ENCODE measurements at regions not wholly inside any gene's neighbourhood (a gene's known extent, or its start where the extent isn't known, plus 50 kb on each side); places are given as distances from the start of the nearest gene placed in this dataset.
A peak's percentile ranks its signal among the peaks of the same experiment; 100 is the strongest.
"Not testable (repeated sequence)": the region's sequence is repeated elsewhere in the genome, so short reads cannot be mapped to it uniquely, and the experiment has no call there.

DNA sequence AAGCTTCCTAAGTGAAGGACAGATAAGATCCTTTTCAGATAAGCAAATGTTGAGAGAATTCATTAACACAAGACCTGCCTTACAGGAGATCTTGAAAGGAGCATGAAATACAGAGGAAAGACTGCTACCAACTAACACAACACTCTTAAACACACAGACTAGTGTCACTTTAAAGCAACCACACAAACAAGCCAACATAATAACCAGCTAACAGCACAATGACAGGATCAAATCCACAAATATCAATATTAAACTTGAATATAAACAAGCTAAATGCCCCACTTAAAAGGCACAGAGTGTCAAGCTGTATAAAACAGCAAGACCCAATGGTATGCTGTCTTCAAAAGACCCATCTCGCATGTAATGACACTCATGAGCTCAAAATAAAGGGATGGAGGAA lies 70.8 kb upstream of the HMGXB4 start:
- no peak for DNase-seq

DNA sequence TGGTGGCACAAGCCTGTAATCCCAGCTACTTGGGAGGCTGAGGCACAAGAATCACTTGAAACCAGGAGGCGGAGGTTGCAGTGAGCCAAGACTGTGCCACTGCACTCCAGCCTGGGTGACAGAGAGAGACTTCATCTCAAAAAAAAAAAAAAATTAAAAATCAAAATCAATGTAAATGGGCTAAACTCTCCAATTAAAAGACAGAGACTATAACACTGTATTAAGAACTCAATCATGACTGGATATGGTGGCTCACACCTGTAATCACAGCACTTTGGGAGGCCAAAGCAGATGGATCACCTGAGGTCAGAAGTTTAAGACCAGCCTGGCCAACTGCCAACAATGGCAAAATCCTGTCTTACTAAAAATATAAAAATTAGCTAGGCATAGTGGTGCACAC lies 68.4 kb upstream of the HMGXB4 start:
- DNase-seq = not testable (repeated sequence)

GRCh38 chr22:35189559-35189958 lies 67.7 kb upstream of the HMGXB4 start:
- no peak for DNase-seq

- DNase-seq = no peak
These were observed 65.9 kb upstream of the HMGXB4 start for GRCh38 chr22:35191412-35191811.

DNA sequence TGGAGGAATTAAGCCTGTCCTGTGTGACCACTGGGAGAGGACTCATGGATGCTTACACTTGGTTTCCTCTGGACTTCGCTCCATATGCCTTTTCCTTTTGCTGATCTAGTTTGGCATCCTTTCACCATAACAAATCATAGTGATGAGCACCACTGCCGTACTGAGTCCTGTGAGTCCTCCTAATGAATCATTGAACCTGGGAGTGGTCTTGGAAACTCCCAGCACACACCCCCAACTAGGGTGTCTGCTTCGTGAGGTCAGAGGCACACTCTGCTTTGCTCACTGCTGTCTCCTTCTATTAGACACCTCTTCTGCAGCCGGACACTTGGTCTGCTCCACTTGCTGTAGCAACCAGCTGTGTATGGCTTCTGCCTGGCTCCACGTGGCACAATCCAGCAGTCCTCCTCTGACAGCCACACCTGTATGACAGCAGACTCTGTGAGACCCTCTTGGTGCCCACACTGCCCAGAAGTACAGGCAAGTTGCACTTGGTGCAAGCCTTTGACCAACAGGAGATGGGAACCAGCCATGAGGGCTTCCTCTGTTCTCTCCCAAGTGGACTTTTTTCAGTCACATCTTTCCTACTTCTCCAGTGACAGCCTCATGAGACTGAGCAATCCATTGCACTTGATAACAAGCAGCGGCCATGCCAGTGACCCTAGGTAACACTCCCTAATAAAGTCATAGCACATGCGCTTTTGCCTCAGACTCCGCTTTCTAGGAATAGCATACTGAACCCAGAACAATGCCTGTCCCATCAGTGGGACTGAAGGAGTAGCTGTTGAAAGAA lies 65.0 kb upstream of the HMGXB4 start:
- peak in 2 of 3 donors; percentile 5 to 22 for DNase-seq

DNA sequence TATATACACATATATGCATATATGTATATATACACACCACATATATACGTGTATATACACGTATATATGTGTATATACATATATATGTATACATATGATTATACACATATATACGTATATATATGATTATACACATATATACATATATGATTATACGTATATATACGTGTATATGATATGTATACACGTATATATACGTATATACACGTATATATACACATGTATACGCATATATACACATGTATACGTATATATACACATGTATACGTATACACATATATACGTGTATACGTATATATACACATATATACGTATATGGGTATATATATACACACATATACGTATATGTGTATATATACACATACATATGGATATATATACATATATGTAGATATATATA lies 62.1 kb upstream of the HMGXB4 start:
- no peak for DNase-seq

- no peak for DNase-seq
These were observed 61.5 kb upstream of the HMGXB4 start for GRCh38 chr22:35195821-35196220.

- DNase-seq = no peak
These were observed 60.2 kb upstream of the HMGXB4 start for GRCh38 chr22:35197071-35197470.

DNA sequence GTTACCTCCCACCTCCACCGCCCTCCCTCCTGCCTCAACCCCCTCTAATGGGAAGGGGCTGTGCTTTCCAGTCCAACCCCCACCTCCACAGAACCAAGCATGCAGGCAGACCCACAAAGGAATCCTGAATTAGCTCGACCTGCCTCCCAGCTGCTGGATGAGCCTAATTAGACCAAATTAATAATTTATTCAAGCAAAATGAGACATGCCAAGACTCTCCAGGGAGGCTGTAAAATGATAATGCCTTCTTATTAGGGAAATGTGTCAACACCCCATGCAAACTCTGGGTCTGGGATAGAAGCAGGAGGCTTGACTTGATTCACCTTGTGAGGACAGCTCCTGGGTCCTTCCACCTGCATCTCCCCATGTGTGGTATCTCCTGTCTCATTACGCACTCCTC lies 59.4 kb upstream of the HMGXB4 start:
- DNase-seq = no peak

DNA sequence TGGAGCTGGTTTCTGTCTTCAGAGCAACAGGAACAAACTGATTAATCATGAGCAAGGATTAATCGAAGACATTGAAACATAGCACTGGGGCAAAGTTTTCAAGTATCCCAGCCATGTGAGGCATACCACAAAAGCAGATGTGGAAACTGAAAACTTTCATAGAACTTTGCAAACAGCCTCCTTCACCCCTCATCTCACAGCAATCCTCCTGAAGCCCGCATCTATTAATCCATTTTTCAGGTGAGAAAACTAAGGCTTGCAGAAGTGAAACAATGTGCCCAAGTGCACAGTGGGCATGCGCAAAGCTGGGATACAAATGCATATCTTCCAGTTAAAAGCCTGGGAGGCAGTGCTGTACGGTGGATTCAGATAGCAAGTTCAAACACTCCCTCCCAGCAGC lies 58.6 kb upstream of the HMGXB4 start:
- no peak for DNase-seq

GRCh38 chr22:35202376-35202775 lies 54.9 kb upstream of the HMGXB4 start:
- no peak for DNase-seq

DNA sequence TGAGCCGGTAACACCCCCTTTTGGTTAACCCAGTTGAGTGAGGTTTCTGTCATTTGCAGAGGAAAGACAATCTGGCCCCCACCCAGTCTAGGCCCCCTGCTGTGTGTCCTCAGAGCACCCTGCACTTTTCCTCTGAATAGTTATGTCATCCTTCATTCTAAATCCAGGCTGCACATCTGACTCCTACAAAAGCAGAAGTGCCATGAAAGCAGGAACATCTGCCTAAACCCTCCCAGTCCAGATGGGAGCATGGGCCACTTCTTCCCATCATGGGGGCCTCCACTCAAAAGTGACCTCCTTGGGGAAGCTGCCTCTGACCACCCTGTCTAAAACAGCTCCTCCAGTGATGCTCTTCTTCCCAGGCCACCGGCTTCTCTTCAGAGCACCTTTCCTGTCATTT lies 53.7 kb upstream of the HMGXB4 start:
- no peak for DNase-seq

GRCh38 chr22:35204807-35205775 lies 52.2 kb upstream of the HMGXB4 start:
- DNase-seq = no peak

DNA sequence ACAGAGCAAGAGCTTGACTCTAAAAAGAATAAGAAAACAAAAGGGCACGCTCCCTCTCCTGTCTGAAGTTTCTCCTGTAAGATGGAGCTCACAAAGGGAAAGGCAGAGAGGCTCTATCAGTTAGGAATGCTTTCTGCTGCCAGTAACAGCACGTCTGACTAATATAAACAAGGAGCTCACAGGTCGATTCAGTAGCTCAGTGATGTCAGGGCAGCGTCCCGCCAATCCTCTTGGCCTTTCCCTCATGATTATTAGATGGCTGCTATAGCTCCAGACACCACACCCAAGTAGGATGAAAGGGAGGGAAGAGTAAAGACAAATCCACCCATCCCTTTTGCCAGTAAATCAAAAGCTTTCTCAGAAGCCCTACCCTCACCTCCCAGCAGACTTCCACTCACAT lies 51.3 kb upstream of the HMGXB4 start:
- DNase-seq = no peak

DNA sequence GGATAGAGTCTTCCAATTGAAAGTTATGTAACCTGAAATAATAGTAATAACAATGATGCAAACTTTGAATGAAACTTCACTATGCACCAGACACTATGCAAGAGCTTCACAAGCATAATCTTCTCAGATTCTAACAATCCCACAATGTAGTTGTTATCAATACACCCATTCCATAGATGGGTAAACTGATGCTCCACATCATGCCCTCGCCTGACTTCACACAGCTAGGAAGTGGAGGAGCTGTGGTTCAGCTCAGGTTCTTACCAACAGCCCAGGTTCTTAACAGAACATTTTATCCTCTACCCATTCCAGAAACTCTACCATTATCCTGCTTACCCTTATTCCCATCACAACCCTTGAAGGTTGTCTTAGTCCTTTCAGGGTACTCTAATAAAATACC lies 50.4 kb upstream of the HMGXB4 start:
- no peak for DNase-seq
